Fibroblast of lung (primary cell): ENCODE measurements at regions not wholly inside any gene's neighbourhood (a gene's known extent, or its start where the extent isn't known, plus 50 kb on each side); places are given as distances from the start of the nearest gene placed in this dataset.

Experiments used
- DNase-seq, 2 donors: peaks; one replicate each; pipeline versions ENCODE4 v3.0.0 to v3.0.0-alpha.2; 2010; ENCODE audit warnings: low read depth in 2 of 2
- H2AFZ ChIP-seq: 2 replicates; pipeline ENCODE4 v1.5.1; 2012; ENCODE audit warnings: low read length, control low read depth, inconsistent platforms
- H3K27ac ChIP-seq: 2 replicates; pipeline ENCODE4 v1.5.1; 2011; ENCODE audit warnings: low read length, control low read depth; ENCODE audit not compliant: insufficient read depth
- H3K27me3 ChIP-seq: 2 replicates; pipeline ENCODE4 v1.5.1; 2011; ENCODE audit warnings: mild to moderate bottlenecking, low read length; ENCODE audit not compliant: control insufficient read depth, insufficient read depth
- H3K36me3 ChIP-seq: 2 replicates; pipeline ENCODE4 v1.5.1; 2011; ENCODE audit warnings: low read length; ENCODE audit not compliant: control insufficient read depth, insufficient read depth
- H3K4me1 ChIP-seq: 2 replicates; pipeline ENCODE4 v1.5.1; 2011; ENCODE audit warnings: low read length; ENCODE audit not compliant: control insufficient read depth, insufficient read depth; ENCODE audit errors: extremely low read depth
- H3K4me2 ChIP-seq: 2 replicates; pipeline ENCODE4 v1.5.1; 2011; ENCODE audit warnings: low read length, control low read depth; ENCODE audit not compliant: insufficient read depth; ENCODE audit errors: extremely low read depth
- H3K4me3 ChIP-seq, 4 experiments: fragments of 200-600 bp in 1 of 4; sonication (generic) in 1 of 4; replicated peaks in 1 of 4; 2 replicates each; pipeline ENCODE4 v1.5.1; 2011 to 2016; ENCODE audit warnings: low read length in 4 of 4, low read depth in 3 of 4, mild to moderate bottlenecking in 3 of 4, control low read depth in 2 of 4, inconsistent platforms in 1 of 4, mixed read lengths in 1 of 4; ENCODE audit not compliant: insufficient read depth in 1 of 4; ENCODE audit errors: control extremely low read depth in 1 of 4
- H3K79me2 ChIP-seq: 2 replicates; pipeline ENCODE4 v1.5.1; 2012; ENCODE audit warnings: mild to moderate bottlenecking, low read length, inconsistent platforms; ENCODE audit not compliant: control insufficient read depth, insufficient read depth
- H3K9ac ChIP-seq: 2 replicates; pipeline ENCODE4 v1.5.1; 2011; ENCODE audit warnings: mild to moderate bottlenecking, low read length, control low read depth; ENCODE audit not compliant: insufficient read depth
- H3K9me3 ChIP-seq: 2 replicates; pipeline ENCODE4 v1.5.1; 2012; ENCODE audit warnings: low read depth, low read length; ENCODE audit not compliant: control insufficient read depth, insufficient read depth
- H4K20me1 ChIP-seq: 2 replicates; pipeline ENCODE4 v1.5.1; 2011; ENCODE audit warnings: low read length; ENCODE audit not compliant: control insufficient read depth, insufficient read depth; ENCODE audit errors: extremely low read depth
- EZH2 ChIP-seq: IDR thresholded peaks from 2 replicates; pipeline ENCODE4 v1.5.1; 2012; ENCODE audit warnings: low read length, control low read depth, mild to moderate bottlenecking; ENCODE audit errors: missing control alignments
- TF ChIP-seq, protein P1 (sequence below), 2 donors: IDR thresholded peaks in 1 of 2; conservative IDR thresholded peaks in 1 of 2; 1 replicate in 1 of 2; 2 replicates in 1 of 2; pipeline ENCODE4 v1.5.1; 2011 to 2012; ENCODE audit warnings: low read length in 2 of 2, control low read depth in 1 of 2, inconsistent platforms in 1 of 2, low read depth in 1 of 2, mild to moderate bottlenecking in 1 of 2

GRCh38 chr15:46014532-46014931 lies 379.7 kb downstream of the SQOR start:
- H3K4me2 ChIP-seq, result no peak overlapping the region
- DNase-seq, result no peak
- no peaks in the 10 kb centered on the region for H3K79me2 ChIP-seq

GRCh38 chr15:46034755-46035154 lies 399.9 kb downstream of the SQOR start:
- no peak overlapping the region for H3K4me3 ChIP-seq
- H3K9ac ChIP-seq, result no peak overlapping the region
- no peak overlapping the region for H3K27ac ChIP-seq
- TF ChIP-seq EZH2, result no peak
- TF ChIP-seq, protein P1, sequence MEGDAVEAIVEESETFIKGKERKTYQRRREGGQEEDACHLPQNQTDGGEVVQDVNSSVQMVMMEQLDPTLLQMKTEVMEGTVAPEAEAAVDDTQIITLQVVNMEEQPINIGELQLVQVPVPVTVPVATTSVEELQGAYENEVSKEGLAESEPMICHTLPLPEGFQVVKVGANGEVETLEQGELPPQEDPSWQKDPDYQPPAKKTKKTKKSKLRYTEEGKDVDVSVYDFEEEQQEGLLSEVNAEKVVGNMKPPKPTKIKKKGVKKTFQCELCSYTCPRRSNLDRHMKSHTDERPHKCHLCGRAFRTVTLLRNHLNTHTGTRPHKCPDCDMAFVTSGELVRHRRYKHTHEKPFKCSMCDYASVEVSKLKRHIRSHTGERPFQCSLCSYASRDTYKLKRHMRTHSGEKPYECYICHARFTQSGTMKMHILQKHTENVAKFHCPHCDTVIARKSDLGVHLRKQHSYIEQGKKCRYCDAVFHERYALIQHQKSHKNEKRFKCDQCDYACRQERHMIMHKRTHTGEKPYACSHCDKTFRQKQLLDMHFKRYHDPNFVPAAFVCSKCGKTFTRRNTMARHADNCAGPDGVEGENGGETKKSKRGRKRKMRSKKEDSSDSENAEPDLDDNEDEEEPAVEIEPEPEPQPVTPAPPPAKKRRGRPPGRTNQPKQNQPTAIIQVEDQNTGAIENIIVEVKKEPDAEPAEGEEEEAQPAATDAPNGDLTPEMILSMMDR (conservative IDR thresholded peaks at IDR 0.05 in 1 of 2, IDR thresholded peaks at IDR 0.05 in 1 of 2; ENCODE audit: low read depth in 1 of 2, low read length in 2 of 2), result no peak
- no peaks in the 10 kb centered on the region for H3K79me2 ChIP-seq
- no peak overlapping the region for H2AFZ ChIP-seq
- no peak overlapping the region for H3K4me2 ChIP-seq
- H4K20me1 ChIP-seq, result no peaks in the 10 kb centered on the region
- H3K9me3 ChIP-seq, result no peaks in the 10 kb centered on the region
- no peaks in the 10 kb centered on the region for H3K36me3 ChIP-seq
- no peaks in the 10 kb centered on the region for H3K27me3 ChIP-seq
- no peak for DNase-seq
- no peaks in the 10 kb centered on the region for H3K4me1 ChIP-seq

More at GRCh38 chr15:46014532-46014931, 379.7 kb downstream of the SQOR start:
- no peaks in the 10 kb centered on the region for H3K9me3 ChIP-seq
- no peak for TF ChIP-seq EZH2
- H3K36me3 ChIP-seq, result no peaks in the 10 kb centered on the region
- H3K4me3 ChIP-seq, result no peak overlapping the region
- H4K20me1 ChIP-seq, result no peaks in the 10 kb centered on the region
- no peaks in the 10 kb centered on the region for H3K4me1 ChIP-seq
- no peak overlapping the region for H2AFZ ChIP-seq
- no peaks in the 10 kb centered on the region for H3K27me3 ChIP-seq
- no peak overlapping the region for H3K27ac ChIP-seq
- no peak overlapping the region for H3K9ac ChIP-seq

- no peak overlapping the region for H3K4me3 ChIP-seq
- H3K9me3 ChIP-seq, result no peaks in the 10 kb centered on the region
- no peak overlapping the region for H2AFZ ChIP-seq
- no peaks in the 10 kb centered on the region for H3K79me2 ChIP-seq
- no peak for DNase-seq
- TF ChIP-seq EZH2, result no peak
- TF ChIP-seq, protein P1 (conservative IDR thresholded peaks at IDR 0.05 in 1 of 2, IDR thresholded peaks at IDR 0.05 in 1 of 2; ENCODE audit: low read depth in 1 of 2, low read length in 2 of 2), result no peak
- H3K9ac ChIP-seq, result no peak overlapping the region
- no peak overlapping the region for H3K4me2 ChIP-seq
- no peaks in the 10 kb centered on the region for H3K27me3 ChIP-seq
- H3K36me3 ChIP-seq, result no peaks in the 10 kb centered on the region
- no peaks in the 10 kb centered on the region for H4K20me1 ChIP-seq
- no peaks in the 10 kb centered on the region for H3K4me1 ChIP-seq
- H3K27ac ChIP-seq, result no peak overlapping the region
These were observed 404.9 kb downstream of the SQOR start for GRCh38 chr15:46039703-46040102.
